ENCODE measurements at regions not wholly inside any gene's neighbourhood (a gene's known extent, or its start where the extent isn't known, plus 50 kb on each side); places are given as distances from the start of the nearest gene placed in this dataset.

DNA sequence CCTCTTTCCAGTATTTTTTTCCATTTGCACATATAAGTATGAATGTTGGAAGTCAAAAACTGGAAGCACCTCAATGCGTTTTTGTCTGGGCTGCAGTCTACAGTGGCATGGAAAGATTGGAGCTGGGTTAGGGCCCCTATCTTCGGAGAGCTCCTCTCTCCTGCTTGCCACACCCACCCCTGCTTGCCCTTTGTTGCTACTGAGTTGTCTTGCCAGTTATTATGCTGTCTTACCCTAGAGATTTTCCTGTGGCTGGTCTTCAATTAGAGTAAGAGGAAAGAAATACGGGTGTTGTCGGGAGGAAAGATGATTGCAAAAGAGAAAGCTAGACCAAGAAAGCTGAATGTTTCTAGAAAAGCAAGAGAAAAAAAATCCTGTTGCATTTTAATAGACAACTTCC is 228.9 kb upstream of the CELF2 start:
- intact Hi-C loops (cut with micrococcal nuclease): no loop called here
- Histone ChIP-seq H3K9me3 (ENCODE audit: control insufficient read depth in 1 of 2, insufficient read depth in 1 of 2, low read depth in 1 of 2, low read length in 2 of 2) (peaks cover under 1 to 3% of the 10 kb centered on the region in 2 experiments; a peak in 3 of 4 replicates), H3K27ac (ENCODE audit: low read depth, low read length) (no peak overlapping the region), H3K9ac (ENCODE audit: low read length) (no peak overlapping the region), H3K9me2 (ENCODE audit: insufficient read depth) (no peaks in the 10 kb centered on the region), H3K27me3 (ENCODE audit: insufficient read depth, low read length) (no peaks in the 10 kb centered on the region), H3K4me2 (ENCODE audit: low read length) (no peak overlapping the region), H2AFZ (ENCODE audit: low read depth, low read length, poor library complexity, severe bottlenecking) (no peak overlapping the region), H3K79me2 (ENCODE audit: insufficient read depth, low read length) (no peaks in the 10 kb centered on the region), H3K36me3 (ENCODE audit: control insufficient read depth in 1 of 2, insufficient read depth in 2 of 2, low read length in 2 of 2) (no peaks in the 10 kb centered on the region), H3K4me3 (replicated peaks in 1 of 2; ENCODE audit: low read depth in 1 of 2, low read length in 2 of 2) (no peak overlapping the region), H4K20me1 (ENCODE audit: insufficient read depth) (no peaks in the 10 kb centered on the region), H3K4me1 (ENCODE audit: control insufficient read depth in 1 of 2, insufficient read depth in 2 of 2, low read length in 2 of 2) (no peaks in the 10 kb centered on the region)
- POLR2A ChIA-PET: no interaction called here
- RAD21 ChIA-PET (ENCODE audit: low non-redundant PET in 1 of 2, low total read pairs in 2 of 2, uncharacterized antibody in 2 of 2, unreplicated experiment in 2 of 2): no interaction called here
- no peak for TF ChIP-seq POLR2AphosphoS5 (IDR thresholded peaks at IDR 0.05; ENCODE audit: low read depth, low read length)
- no peak for TF ChIP-seq EZH2 (IDR thresholded peaks at IDR 0.05)
- no peak for TF ChIP-seq ZBTB33 (IDR thresholded peaks at IDR 0.05; ENCODE audit: extremely low read depth, insufficient replicate concordance, low read length)
- TF ChIP-seq, protein P1, sequence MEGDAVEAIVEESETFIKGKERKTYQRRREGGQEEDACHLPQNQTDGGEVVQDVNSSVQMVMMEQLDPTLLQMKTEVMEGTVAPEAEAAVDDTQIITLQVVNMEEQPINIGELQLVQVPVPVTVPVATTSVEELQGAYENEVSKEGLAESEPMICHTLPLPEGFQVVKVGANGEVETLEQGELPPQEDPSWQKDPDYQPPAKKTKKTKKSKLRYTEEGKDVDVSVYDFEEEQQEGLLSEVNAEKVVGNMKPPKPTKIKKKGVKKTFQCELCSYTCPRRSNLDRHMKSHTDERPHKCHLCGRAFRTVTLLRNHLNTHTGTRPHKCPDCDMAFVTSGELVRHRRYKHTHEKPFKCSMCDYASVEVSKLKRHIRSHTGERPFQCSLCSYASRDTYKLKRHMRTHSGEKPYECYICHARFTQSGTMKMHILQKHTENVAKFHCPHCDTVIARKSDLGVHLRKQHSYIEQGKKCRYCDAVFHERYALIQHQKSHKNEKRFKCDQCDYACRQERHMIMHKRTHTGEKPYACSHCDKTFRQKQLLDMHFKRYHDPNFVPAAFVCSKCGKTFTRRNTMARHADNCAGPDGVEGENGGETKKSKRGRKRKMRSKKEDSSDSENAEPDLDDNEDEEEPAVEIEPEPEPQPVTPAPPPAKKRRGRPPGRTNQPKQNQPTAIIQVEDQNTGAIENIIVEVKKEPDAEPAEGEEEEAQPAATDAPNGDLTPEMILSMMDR (IDR thresholded peaks at IDR 0.05 in 2 of 3, conservative IDR thresholded peaks at IDR 0.05 in 1 of 3; ENCODE audit: borderline replicate concordance in 1 of 3, insufficient read depth in 1 of 3, low read depth in 2 of 3, low read length in 2 of 3): no peak
- TF ChIP-seq SIN3A (IDR thresholded peaks at IDR 0.05; ENCODE audit: low read depth): no peak
- TF ChIP-seq TCF7L2 (IDR thresholded peaks at IDR 0.05; ENCODE audit: borderline replicate concordance, extremely low read depth, insufficient read depth, insufficient read length): no peak
- no peak for TF ChIP-seq ZFX (IDR thresholded peaks at IDR 0.05)
- CTCF ChIA-PET: no interaction called here
- no peak for ATAC-seq
- DNase-seq (ENCODE audit: low read depth, low spot score): no peak
- no TSS peak for BruUV-seq (replicated peaks)

All from HCT116 (cell line).